GM12874 (cell line): ENCODE measurements at regions not wholly inside any gene's neighbourhood (a gene's known extent, or its start where the extent isn't known, plus 50 kb on each side); places are given as distances from the start of the nearest gene placed in this dataset.

Experiments used
- TF ChIP-seq, protein P1 (sequence below): IDR thresholded peaks from 2 replicates; pipeline ENCODE4 v1.5.1; 2011; ENCODE audit warnings: low read depth, mild to moderate bottlenecking, control low read depth, low read length, moderate library complexity; ENCODE audit not compliant: insufficient read depth

DNA sequence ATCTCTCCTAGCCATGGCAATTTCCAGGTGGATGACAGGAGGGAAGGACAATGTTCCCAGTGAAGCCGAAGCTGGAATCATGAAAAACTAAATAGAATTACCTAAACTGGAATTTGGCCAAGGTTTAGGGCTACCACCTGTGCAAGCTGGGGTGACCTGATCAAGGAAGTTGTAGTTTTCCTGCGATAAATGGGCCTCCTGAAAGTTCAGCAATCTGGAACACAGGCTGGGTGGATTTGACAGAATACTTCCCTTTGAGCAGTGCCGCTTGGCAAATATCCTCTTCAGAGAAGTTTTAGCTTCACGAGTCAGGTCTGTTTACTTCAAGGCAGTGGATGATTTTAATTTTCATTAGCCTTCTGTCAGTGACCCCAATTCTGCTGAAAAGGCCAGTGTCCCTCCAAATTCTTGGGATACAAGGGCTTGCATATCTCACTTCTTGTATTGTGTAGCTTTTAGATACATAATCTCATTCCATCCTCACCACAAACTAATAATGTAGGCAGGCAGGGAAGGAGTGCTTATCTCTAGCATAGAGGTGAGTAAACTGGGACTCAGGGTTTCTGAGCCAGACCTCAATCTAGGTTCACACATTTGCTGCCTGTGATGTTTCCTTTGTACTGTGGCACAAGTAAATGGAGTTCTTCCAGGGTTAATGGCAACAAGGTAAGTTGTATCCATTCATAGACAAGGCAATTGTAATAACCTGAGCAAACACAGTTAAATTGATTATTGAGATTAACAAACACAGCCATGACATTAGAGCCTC is 349.4 kb downstream of the NUF2 start:
- TF ChIP-seq, protein P1, sequence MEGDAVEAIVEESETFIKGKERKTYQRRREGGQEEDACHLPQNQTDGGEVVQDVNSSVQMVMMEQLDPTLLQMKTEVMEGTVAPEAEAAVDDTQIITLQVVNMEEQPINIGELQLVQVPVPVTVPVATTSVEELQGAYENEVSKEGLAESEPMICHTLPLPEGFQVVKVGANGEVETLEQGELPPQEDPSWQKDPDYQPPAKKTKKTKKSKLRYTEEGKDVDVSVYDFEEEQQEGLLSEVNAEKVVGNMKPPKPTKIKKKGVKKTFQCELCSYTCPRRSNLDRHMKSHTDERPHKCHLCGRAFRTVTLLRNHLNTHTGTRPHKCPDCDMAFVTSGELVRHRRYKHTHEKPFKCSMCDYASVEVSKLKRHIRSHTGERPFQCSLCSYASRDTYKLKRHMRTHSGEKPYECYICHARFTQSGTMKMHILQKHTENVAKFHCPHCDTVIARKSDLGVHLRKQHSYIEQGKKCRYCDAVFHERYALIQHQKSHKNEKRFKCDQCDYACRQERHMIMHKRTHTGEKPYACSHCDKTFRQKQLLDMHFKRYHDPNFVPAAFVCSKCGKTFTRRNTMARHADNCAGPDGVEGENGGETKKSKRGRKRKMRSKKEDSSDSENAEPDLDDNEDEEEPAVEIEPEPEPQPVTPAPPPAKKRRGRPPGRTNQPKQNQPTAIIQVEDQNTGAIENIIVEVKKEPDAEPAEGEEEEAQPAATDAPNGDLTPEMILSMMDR: no peak

DNA sequence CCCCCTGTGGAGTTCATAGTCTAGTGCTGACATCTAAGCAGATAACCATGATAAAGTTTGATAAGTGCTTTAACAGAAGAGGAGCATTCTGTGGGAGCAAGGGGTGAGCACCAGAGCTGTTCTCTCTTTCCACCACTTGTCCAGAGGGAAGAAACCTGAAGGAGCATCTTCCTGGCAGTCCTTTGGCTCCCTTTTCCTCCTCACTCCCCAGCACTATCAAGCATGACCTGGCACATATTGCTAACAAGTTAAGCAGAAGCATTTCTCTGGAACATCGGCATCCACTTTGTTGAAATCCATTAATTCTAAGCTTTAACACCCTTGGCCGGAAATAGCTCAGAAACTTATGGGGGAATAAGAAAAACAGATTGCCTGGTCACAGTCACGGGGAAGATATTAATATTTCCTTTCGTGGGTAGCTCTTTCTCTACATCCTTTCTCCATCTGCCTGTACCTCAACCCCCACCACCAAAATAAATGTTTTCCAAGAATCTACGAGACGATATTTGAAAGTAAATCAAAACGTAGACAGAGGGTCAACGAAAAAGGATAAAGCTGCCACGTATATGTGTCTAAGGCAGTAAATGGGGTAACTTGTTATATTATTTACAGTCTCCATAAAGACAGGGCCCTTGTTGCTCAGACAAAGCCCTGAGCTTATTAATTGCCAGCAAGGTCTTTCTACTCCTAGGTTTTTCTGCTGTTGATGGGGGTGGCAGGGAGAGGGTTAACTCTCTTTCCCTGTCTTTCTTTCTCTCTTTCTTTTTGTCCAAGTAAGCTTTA is 351.4 kb downstream of the NUF2 start:
- TF ChIP-seq, protein P1: no peak

DNA sequence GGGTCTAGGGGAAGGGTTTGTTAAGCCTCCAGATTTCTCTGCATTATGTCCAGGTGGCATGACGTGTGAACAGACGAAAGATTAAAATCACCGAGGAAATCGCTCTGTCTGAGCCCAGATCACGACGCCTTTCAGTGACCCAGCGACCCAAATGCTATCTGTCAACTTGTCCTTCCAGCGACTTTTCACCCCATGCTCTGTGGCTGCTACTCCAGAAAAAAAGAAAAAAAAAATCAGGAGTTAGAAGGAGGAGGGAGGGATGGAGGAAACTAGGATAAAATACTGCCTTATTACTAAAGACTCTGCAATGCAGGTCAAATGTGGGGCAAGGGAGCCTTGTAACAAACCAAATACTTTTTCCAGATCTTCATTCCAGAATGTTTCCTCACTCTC is 352.0 kb downstream of the NUF2 start:
- TF ChIP-seq, protein P1: no peak

DNA sequence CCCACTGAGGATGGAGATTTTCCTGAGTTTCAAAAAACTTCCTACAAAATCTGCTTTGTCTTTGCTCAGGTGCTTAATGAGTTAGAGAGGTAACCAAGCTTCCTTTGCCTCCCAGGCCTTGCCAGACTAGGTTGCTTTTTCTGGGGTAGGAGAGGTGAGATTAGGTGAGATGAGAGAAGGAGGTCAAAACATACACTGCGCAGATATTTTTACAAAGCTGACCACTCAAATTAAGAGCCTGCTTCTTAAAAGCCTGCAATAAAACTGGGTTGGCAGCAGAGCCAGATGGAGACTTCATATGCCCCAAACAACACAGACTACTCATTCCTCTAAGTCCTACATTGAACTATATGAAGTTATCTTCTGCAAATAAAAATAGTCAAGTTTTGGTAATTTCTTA is 352.5 kb downstream of the NUF2 start:
- TF ChIP-seq, protein P1: no peak

DNA sequence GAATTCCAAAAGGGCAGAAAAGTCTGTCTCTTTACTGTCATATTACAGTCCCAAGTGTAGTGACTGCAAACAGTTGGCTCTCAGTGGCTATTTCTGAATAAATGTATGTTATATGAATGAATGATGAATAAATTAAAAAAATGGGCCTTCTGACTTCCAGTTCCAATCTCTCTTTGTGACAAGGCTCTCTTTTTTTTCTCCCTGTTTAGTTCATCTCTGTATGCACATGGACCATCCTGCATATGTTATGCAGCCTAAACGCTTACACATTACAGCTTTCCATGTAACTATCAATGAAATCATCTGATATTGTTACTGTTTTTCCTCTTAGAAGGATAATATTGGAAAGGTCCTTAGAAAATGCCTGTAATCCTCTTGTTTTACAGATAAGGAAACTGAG is 363.0 kb downstream of the NUF2 start:
- TF ChIP-seq, protein P1: no peak

DNA sequence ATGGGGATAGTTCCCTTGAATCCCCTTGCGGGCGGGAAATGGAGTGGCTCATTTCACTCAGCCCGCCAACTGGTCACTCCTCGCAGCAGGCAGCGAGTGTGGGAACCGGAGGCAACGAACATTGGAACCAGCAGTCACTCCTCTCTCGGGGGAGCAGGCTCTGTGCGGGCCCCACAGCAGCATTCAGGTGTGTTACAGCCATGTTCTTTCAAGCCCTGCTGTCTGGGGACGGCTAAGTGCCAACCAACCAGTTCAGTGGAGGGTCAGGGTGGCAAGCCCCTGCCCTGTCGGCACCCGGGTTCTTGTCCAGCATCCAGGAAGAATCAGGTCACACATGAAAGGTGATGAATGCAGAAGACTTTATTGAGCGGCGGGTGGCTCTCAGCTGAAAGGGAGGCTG is 370.5 kb downstream of the NUF2 start:
- TF ChIP-seq, protein P1: no peak

DNA sequence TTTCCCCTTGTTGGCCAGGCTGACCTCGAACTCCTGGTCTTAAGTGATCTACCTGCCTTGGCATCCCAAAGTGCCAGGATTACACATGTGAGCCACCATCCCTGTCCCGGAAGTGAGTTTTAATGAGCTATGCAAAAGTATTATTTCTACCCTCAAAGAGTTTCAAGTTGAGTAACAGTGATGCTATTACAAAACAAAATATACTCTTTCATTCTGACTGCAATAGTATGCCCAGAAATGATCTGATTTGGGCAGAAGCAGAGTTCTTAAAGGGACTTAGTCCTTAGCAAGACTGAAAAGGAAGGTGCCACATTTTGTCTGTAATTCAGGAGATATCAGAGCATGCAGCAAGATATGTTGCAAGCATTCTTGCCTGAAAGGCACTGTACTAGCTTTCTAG is 375.4 kb downstream of the NUF2 start:
- TF ChIP-seq, protein P1: no peak
